ENCODE measurements at regions not wholly inside any gene's neighbourhood (a gene's known extent, or its start where the extent isn't known, plus 50 kb on each side); places are given as distances from the start of the nearest gene placed in this dataset.

- in situ Hi-C loops (cut with HindIII; ENCODE audit: low pct_unique_long_range_greater_than_20kb, low sequenced_read_pairs): no loop called here
These were observed 167.7 kb downstream of the DYRK2 start for GRCh38 chr12:67816269-67816668.

GRCh38 chr12:67818459-67818903 lies 169.9 kb downstream of the DYRK2 start:
- DNase-seq (ENCODE audit: low read depth, low spot score): no peak
- in situ Hi-C loops (cut with HindIII; ENCODE audit: low pct_unique_long_range_greater_than_20kb, low sequenced_read_pairs): no loop called here

More at GRCh38 chr12:67816269-67816668, 167.7 kb downstream of the DYRK2 start:
- no peak for DNase-seq (ENCODE audit: low read depth, low spot score)

- DNase-seq (ENCODE audit: low read depth, low spot score): no peak
- in situ Hi-C loops (cut with HindIII; ENCODE audit: low pct_unique_long_range_greater_than_20kb, low sequenced_read_pairs): no loop called here
These were observed 169.3 kb upstream of the IFNG-AS1 start for GRCh38 chr12:67819902-67820301.

- in situ Hi-C loops (cut with HindIII; ENCODE audit: low pct_unique_long_range_greater_than_20kb, low sequenced_read_pairs): no loop called here
- DNase-seq (ENCODE audit: low read depth, low spot score): no peak
These were observed 168.6 kb upstream of the IFNG-AS1 start for GRCh38 chr12:67820694-67821093.

GRCh38 chr12:67822826-67823225 lies 166.4 kb upstream of the IFNG-AS1 start:
- DNase-seq (ENCODE audit: low read depth, low spot score): no peak
- in situ Hi-C loops (cut with HindIII; ENCODE audit: low pct_unique_long_range_greater_than_20kb, low sequenced_read_pairs): no loop called here

GRCh38 chr12:67826148-67826547 lies 163.1 kb upstream of the IFNG-AS1 start:
- in situ Hi-C loops (cut with HindIII; ENCODE audit: low pct_unique_long_range_greater_than_20kb, low sequenced_read_pairs): no loop called here
- no peak for DNase-seq (ENCODE audit: low read depth, low spot score)

- no peak for DNase-seq (ENCODE audit: low read depth, low spot score)
- in situ Hi-C loops (cut with HindIII; ENCODE audit: low pct_unique_long_range_greater_than_20kb, low sequenced_read_pairs): no loop called here
These were observed 162.1 kb upstream of the IFNG-AS1 start for GRCh38 chr12:67826946-67827720.

GRCh38 chr12:67827820-67828383 lies 161.3 kb upstream of the IFNG-AS1 start:
- peak; percentile 33 for DNase-seq (ENCODE audit: low read depth, low spot score)
- in situ Hi-C loops (cut with HindIII; ENCODE audit: low pct_unique_long_range_greater_than_20kb, low sequenced_read_pairs): no loop called here

GRCh38 chr12:67829896-67830295 lies 159.4 kb upstream of the IFNG-AS1 start:
- in situ Hi-C loops (cut with HindIII; ENCODE audit: low pct_unique_long_range_greater_than_20kb, low sequenced_read_pairs): no loop called here
- DNase-seq (ENCODE audit: low read depth, low spot score): no peak

GRCh38 chr12:67832155-67832554 lies 157.1 kb upstream of the IFNG-AS1 start:
- in situ Hi-C loops (cut with HindIII; ENCODE audit: low pct_unique_long_range_greater_than_20kb, low sequenced_read_pairs): no loop called here
- no peak for DNase-seq (ENCODE audit: low read depth, low spot score)

GRCh38 chr12:67833602-67834001 lies 155.6 kb upstream of the IFNG-AS1 start:
- DNase-seq (ENCODE audit: low read depth, low spot score): no peak
- in situ Hi-C loops (cut with HindIII; ENCODE audit: low pct_unique_long_range_greater_than_20kb, low sequenced_read_pairs): no loop called here

GRCh38 chr12:67837876-67838275 lies 151.4 kb upstream of the IFNG-AS1 start:
- in situ Hi-C loops (cut with HindIII; ENCODE audit: low pct_unique_long_range_greater_than_20kb, low sequenced_read_pairs): no loop called here
- no peak for DNase-seq (ENCODE audit: low read depth, low spot score)

GRCh38 chr12:67842124-67842523 lies 147.1 kb upstream of the IFNG-AS1 start:
- in situ Hi-C loops (cut with HindIII; ENCODE audit: low pct_unique_long_range_greater_than_20kb, low sequenced_read_pairs): no loop called here
- DNase-seq (ENCODE audit: low read depth, low spot score): no peak

GRCh38 chr12:67843257-67843656 lies 146.0 kb upstream of the IFNG-AS1 start:
- no peak for DNase-seq (ENCODE audit: low read depth, low spot score)
- in situ Hi-C loops (cut with HindIII; ENCODE audit: low pct_unique_long_range_greater_than_20kb, low sequenced_read_pairs): no loop called here

GRCh38 chr12:67852701-67853100 lies 136.5 kb upstream of the IFNG-AS1 start:
- no peak for DNase-seq (ENCODE audit: low read depth, low spot score)
- in situ Hi-C loops (cut with HindIII; ENCODE audit: low pct_unique_long_range_greater_than_20kb, low sequenced_read_pairs): no loop called here

GRCh38 chr12:67853204-67853603 lies 136.0 kb upstream of the IFNG-AS1 start:
- no peak for DNase-seq (ENCODE audit: low read depth, low spot score)
- in situ Hi-C loops (cut with HindIII; ENCODE audit: low pct_unique_long_range_greater_than_20kb, low sequenced_read_pairs): no loop called here

- in situ Hi-C loops (cut with HindIII; ENCODE audit: low pct_unique_long_range_greater_than_20kb, low sequenced_read_pairs): no loop called here
- no peak for DNase-seq (ENCODE audit: low read depth, low spot score)
These were observed 134.9 kb upstream of the IFNG-AS1 start for GRCh38 chr12:67854351-67854750.

GRCh38 chr12:67855103-67855502 lies 134.1 kb upstream of the IFNG-AS1 start:
- no peak for DNase-seq (ENCODE audit: low read depth, low spot score)
- in situ Hi-C loops (cut with HindIII; ENCODE audit: low pct_unique_long_range_greater_than_20kb, low sequenced_read_pairs): no loop called here

- DNase-seq (ENCODE audit: low read depth, low spot score): no peak
- in situ Hi-C loops (cut with HindIII; ENCODE audit: low pct_unique_long_range_greater_than_20kb, low sequenced_read_pairs): no loop called here
These were observed 118.0 kb upstream of the IFNG-AS1 start for GRCh38 chr12:67871231-67871630.

Measured in SK-MEL-5 (cell line).